Breast epithelium (tissue), 3 donors: ENCODE measurements at regions not wholly inside any gene's neighbourhood (a gene's known extent, or its start where the extent isn't known, plus 50 kb on each side); places are given as distances from the start of the nearest gene placed in this dataset.

Experiments
- POLR2A ChIP-seq: fragments of 450-650 bp; IDR thresholded peaks from one replicate; pipeline ENCODE4 v1.6.1; 2016; ENCODE audit warnings: antibody characterized with exemption, mild to moderate bottlenecking, moderate library complexity
- TF ChIP-seq, protein P1 (sequence below), 3 donors: fragments of 450-650 bp; IDR thresholded peaks; one replicate each; pipeline ENCODE4 v1.5.1; 2016 to 2017; ENCODE audit warnings: antibody characterized with exemption in 3 of 3, mild to moderate bottlenecking in 3 of 3, moderate library complexity in 3 of 3

DNA sequence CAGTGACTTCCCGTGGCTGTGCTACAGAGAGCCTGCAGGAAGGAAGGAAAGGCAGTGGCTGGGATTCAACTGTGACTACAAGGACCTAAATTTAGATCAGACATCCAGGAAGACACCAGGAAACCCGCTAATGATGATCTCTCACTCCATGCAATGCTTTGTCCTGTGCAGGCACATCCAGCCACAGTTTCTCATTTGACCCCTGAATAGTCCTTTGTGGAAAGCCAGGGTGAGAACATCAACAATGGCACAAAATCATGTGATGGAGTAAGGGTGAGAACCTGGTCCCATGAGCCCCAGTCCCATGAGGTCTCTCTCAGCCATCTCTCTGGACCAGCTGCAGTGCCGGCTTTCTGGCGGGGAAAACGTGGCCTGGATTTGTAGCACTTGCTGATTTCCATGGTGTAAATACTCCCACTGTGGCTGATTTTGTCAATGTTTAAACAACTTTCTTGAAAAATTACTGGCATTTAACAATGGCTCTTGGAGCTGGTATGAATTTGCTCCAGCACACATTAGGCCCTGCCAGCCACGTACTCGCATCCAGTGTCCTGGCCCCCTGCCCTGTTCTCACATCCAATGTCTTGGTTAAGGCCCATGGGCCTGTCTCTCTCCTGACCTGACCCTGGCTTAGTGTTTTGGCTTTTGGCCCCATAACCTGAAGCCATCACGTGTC is 159.0 kb upstream of the HAAO start:
- TF ChIP-seq POLR2A = no peak
- TF ChIP-seq, protein P1, sequence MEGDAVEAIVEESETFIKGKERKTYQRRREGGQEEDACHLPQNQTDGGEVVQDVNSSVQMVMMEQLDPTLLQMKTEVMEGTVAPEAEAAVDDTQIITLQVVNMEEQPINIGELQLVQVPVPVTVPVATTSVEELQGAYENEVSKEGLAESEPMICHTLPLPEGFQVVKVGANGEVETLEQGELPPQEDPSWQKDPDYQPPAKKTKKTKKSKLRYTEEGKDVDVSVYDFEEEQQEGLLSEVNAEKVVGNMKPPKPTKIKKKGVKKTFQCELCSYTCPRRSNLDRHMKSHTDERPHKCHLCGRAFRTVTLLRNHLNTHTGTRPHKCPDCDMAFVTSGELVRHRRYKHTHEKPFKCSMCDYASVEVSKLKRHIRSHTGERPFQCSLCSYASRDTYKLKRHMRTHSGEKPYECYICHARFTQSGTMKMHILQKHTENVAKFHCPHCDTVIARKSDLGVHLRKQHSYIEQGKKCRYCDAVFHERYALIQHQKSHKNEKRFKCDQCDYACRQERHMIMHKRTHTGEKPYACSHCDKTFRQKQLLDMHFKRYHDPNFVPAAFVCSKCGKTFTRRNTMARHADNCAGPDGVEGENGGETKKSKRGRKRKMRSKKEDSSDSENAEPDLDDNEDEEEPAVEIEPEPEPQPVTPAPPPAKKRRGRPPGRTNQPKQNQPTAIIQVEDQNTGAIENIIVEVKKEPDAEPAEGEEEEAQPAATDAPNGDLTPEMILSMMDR (IDR thresholded peaks at IDR 0.05) = no peak
